Sigmoid colon (tissue), 3 donors: ENCODE measurements at regions not wholly inside any gene's neighbourhood (a gene's known extent, or its start where the extent isn't known, plus 50 kb on each side); places are given as distances from the start of the nearest gene placed in this dataset.

Experiments used
- CTCF ChIP-seq, 4 experiments: fragments of 450-650 bp in 3 of 4; fragments of 200-600 bp in 1 of 4; IDR thresholded peaks; one replicate each; pipeline ENCODE4 v1.5.1; 2016 to 2019; ENCODE audit warnings: antibody characterized with exemption in 4 of 4, mild to moderate bottlenecking in 3 of 4, moderate library complexity in 2 of 4
- POLR2A ChIP-seq, 2 donors: fragments of 450-650 bp; IDR thresholded peaks; one replicate each; pipeline ENCODE4 v1.6.1; 2016; ENCODE audit warnings: antibody characterized with exemption in 2 of 2, mild to moderate bottlenecking in 2 of 2, moderate library complexity in 2 of 2

- TF ChIP-seq CTCF (IDR thresholded peaks at IDR 0.05) (no peak), POLR2A (IDR thresholded peaks at IDR 0.05) (no peak)
These were observed 198.1 kb upstream of the RNF32 start for GRCh38 chr7:156442516-156442915.
